Tibial nerve (tissue), 4 donors: ENCODE measurements at regions not wholly inside any gene's neighbourhood (a gene's known extent, or its start where the extent isn't known, plus 50 kb on each side); places are given as distances from the start of the nearest gene placed in this dataset.

ENCODE experiments used
- DNase-seq, 2 donors: peaks; one replicate each; pipeline ENCODE4 v3.0.0-alpha.2; 2019; ENCODE audit warnings: low spot score in 2 of 2
- H3K27ac ChIP-seq, 4 donors: fragments of 200-600 bp; sonication (generic) in 3 of 4; one replicate each; pipeline ENCODE4 v1.5.1; 2017 to 2019; ENCODE audit warnings: mild to moderate bottlenecking in 1 of 4
- H3K27me3 ChIP-seq, 2 donors: fragments of 200-600 bp; sonication (generic) in 1 of 2; one replicate each; pipeline versions ENCODE4 v1.5.1 to v1.6.0; 2017 to 2019
- H3K36me3 ChIP-seq, 3 donors: fragments of 200-600 bp; sonication (generic); one replicate each; pipeline ENCODE4 v1.5.1; 2018 to 2019
- H3K4me1 ChIP-seq, 4 donors: fragments of 200-600 bp; sonication (generic) in 3 of 4; one replicate each; pipeline ENCODE4 v1.5.1; 2017 to 2019
- H3K4me3 ChIP-seq, 4 donors: fragments of 200-600 bp; sonication (generic) in 3 of 4; one replicate each; pipeline ENCODE4 v1.5.1; 2017 to 2019; ENCODE audit warnings: mild to moderate bottlenecking in 1 of 4, moderate library complexity in 1 of 4
- H3K9me3 ChIP-seq, 4 donors: fragments of 200-600 bp; sonication (generic) in 3 of 4; one replicate each; pipeline ENCODE4 v1.5.1; 2017 to 2019
- CTCF ChIP-seq, 5 experiments: fragments of 200-600 bp in 3 of 5; fragments of 450-650 bp in 2 of 5; sonication (generic) in 3 of 5; IDR thresholded peaks; one replicate each; pipeline ENCODE4 v1.5.1; 2016 to 2019; ENCODE audit warnings: antibody characterized with exemption in 5 of 5, mild to moderate bottlenecking in 3 of 5, moderate library complexity in 2 of 5
- EP300 ChIP-seq, 2 donors: sonication (generic); formaldehyde crosslinking; IDR thresholded peaks; one replicate each; pipeline ENCODE4 v1.6.1; 2017; ENCODE audit warnings: antibody characterized with exemption in 2 of 2, mild to moderate bottlenecking in 1 of 2
- POLR2A ChIP-seq, 2 donors: fragments of 450-650 bp; IDR thresholded peaks; one replicate each; pipeline ENCODE4 v1.6.1; 2017; ENCODE audit warnings: antibody characterized with exemption in 2 of 2, mild to moderate bottlenecking in 2 of 2, moderate library complexity in 2 of 2
- WGBS, 2 donors: methylation state at CpG; one replicate each; pipeline ENCODE4 v1.1.5; 2018; 5-methylcytosine and 5-hydroxymethylcytosine counted together

- TF ChIP-seq POLR2A (IDR thresholded peaks at IDR 0.05) (no peak), CTCF (IDR thresholded peaks at IDR 0.05) (no peak), EP300 (IDR thresholded peaks at IDR 0.05) (no peak)
- Histone ChIP-seq H3K27me3 (no peaks in the 10 kb centered on the region), H3K4me3 (no peak overlapping the region), H3K36me3 (no peaks in the 10 kb centered on the region), H3K4me1 (peaks cover 0 to 2% (median 0%) of the 10 kb centered on the region in 4 donors), H3K27ac (no peak overlapping the region), H3K9me3 (no peaks in the 10 kb centered on the region)
- 49 to 50% methylated on average over 8 of the region's 8 CpGs for WGBS, 2 donors
- DNase-seq = no peak
Measured at GRCh38 chr5:71939452-71940230, 167.6 kb upstream of the MAP1B start.

GRCh38 chr5:71943874-71944273, 163.4 kb upstream of the MAP1B start:
- TF ChIP-seq CTCF (IDR thresholded peaks at IDR 0.05) (no peak), POLR2A (IDR thresholded peaks at IDR 0.05) (no peak), EP300 (IDR thresholded peaks at IDR 0.05) (no peak)
- WGBS, 2 donors = 50 to 58% methylated on average over 8 of the region's 8 CpGs
- no peaks in the 10 kb centered on the region for H3K27me3 ChIP-seq
- H3K36me3 ChIP-seq = no peaks in the 10 kb centered on the region
- peaks cover 0 to 2% (median 0%) of the 10 kb centered on the region in 4 donors for H3K4me1 ChIP-seq
- no peak overlapping the region for H3K4me3 ChIP-seq
- no peak for DNase-seq
- H3K9me3 ChIP-seq = peaks cover 0 to 7% (median 0%) of the 10 kb centered on the region in 4 donors
- H3K27ac ChIP-seq = no peak overlapping the region

GRCh38 chr5:71945436-71945835, 161.8 kb upstream of the MAP1B start:
- no peak overlapping the region for H3K27ac ChIP-seq
- 86 to 90% methylated on average over 6 of the region's 6 CpGs for WGBS, 2 donors
- peaks cover 0 to 13% (median 0%) of the 10 kb centered on the region in 4 donors for H3K9me3 ChIP-seq
- H3K36me3 ChIP-seq = no peaks in the 10 kb centered on the region
- H3K27me3 ChIP-seq = no peaks in the 10 kb centered on the region
- no peak overlapping the region for H3K4me3 ChIP-seq
- no peaks in the 10 kb centered on the region for H3K4me1 ChIP-seq
- no peak for DNase-seq
- no peak for TF ChIP-seq POLR2A (IDR thresholded peaks at IDR 0.05)
- no peak for TF ChIP-seq CTCF (IDR thresholded peaks at IDR 0.05)
- TF ChIP-seq EP300 (IDR thresholded peaks at IDR 0.05) = no peak

- no peaks in the 10 kb centered on the region for H3K36me3 ChIP-seq
- TF ChIP-seq POLR2A (IDR thresholded peaks at IDR 0.05) (no peak), EP300 (IDR thresholded peaks at IDR 0.05) (no peak), CTCF (IDR thresholded peaks at IDR 0.05) (no peak)
- no peak overlapping the region for H3K4me3 ChIP-seq
- no peaks in the 10 kb centered on the region for H3K27me3 ChIP-seq
- H3K9me3 ChIP-seq = peaks cover 0 to 13% (median 0%) of the 10 kb centered on the region in 4 donors
- DNase-seq = no peak
- H3K27ac ChIP-seq = no peak overlapping the region
- 86 to 94% methylated on average over 6 of the region's 6 CpGs for WGBS, 2 donors
- H3K4me1 ChIP-seq = no peaks in the 10 kb centered on the region
Measured at GRCh38 chr5:71946343-71947030, 160.8 kb upstream of the MAP1B start.

GRCh38 chr5:71948206-71948605, 159.1 kb upstream of the MAP1B start:
- Histone ChIP-seq H3K4me1 (no peaks in the 10 kb centered on the region), H3K9me3 (peaks cover 0 to 13% (median 0%) of the 10 kb centered on the region in 4 donors), H3K36me3 (no peaks in the 10 kb centered on the region), H3K27me3 (no peaks in the 10 kb centered on the region), H3K27ac (no peak overlapping the region), H3K4me3 (no peak overlapping the region)
- no peak for TF ChIP-seq CTCF (IDR thresholded peaks at IDR 0.05)
- TF ChIP-seq EP300 (IDR thresholded peaks at IDR 0.05) = no peak
- no peak for TF ChIP-seq POLR2A (IDR thresholded peaks at IDR 0.05)
- whole genome bisulfite sequencing, 2 donors = 93 to 94% methylated on average over 2 of the region's 2 CpGs
- no peak for DNase-seq
